Pancreas (tissue), 10 donors: ENCODE measurements at regions not wholly inside any gene's neighbourhood (a gene's known extent, or its start where the extent isn't known, plus 50 kb on each side); places are given as distances from the start of the nearest gene placed in this dataset.

ENCODE experiments used
- ATAC-seq, 4 donors: fragments of 200-7000 bp; cut with Tn5 transposase; one replicate each; pipeline versions ENCODE4 v1.8.0 to v1.9.1; 2020; ENCODE audit warnings: mild to moderate bottlenecking in 4 of 4, moderate library complexity in 4 of 4
- DNase-seq, 6 donors: peaks; one replicate each; pipeline ENCODE4 v3.0.0-alpha.2; 2020
- FAIRE-seq: peaks from 2 replicates; lab custom pipeline; 2012; peaks lifted over from hg19 to GRCh38; lab: Jason Lieb, UNC
- H3K27ac ChIP-seq, 4 donors: fragments of 200-600 bp; sonication (generic); 1 replicate in 3 of 4; 2 replicates in 1 of 4; pipeline versions ENCODE4 v1.5.0 to v1.8.0; 2020
- H3K27me3 ChIP-seq, 4 donors: fragments of 200-600 bp; one replicate each; pipeline ENCODE4 v1.8.0; 2021
- H3K36me3 ChIP-seq, 3 donors: fragments of 200-600 bp; sonication (generic) in 1 of 3; one replicate each; pipeline versions ENCODE4 v1.5.0 to v1.8.0; 2020 to 2021
- H3K4me1 ChIP-seq, 3 donors: fragments of 200-600 bp; one replicate each; pipeline ENCODE4 v1.8.0; 2021
- H3K4me3 ChIP-seq, 4 donors: fragments of 200-600 bp; sonication (generic) in 2 of 4; one replicate each; pipeline versions ENCODE4 v1.5.0 to v1.8.0; 2020 to 2021
- H3K9me3 ChIP-seq, 4 donors: fragments of 200-600 bp; one replicate each; pipeline ENCODE4 v1.8.0; 2021
- WGBS, 2 donors: extraction: QIAGEN DNeasy Blood & Tissue Kit; methylation state at CpG; one replicate each; pipeline ENCODE4 v1.1.7; 2013; 5-methylcytosine and 5-hydroxymethylcytosine counted together
- intact Hi-C, 3 donors: fragments of 100-400 bp; cut with DNase I; formaldehyde crosslinking; loops; one replicate each; pipeline versions ENCODE4 v1.11.1 to v1.14.2; 2022
- TF ChIP-seq, protein P1 (sequence below), 4 donors: fragments of 200-600 bp; sonication (generic) in 3 of 4; IDR thresholded peaks; one replicate each; pipeline versions ENCODE4 v1.5.0 to v1.8.0; 2021; ENCODE audit warnings: antibody characterized with exemption in 4 of 4
- donor health status: healthy with polysubstance abuse.
- donor health status: DM: no; HTN: no; CAD: no; lungs with moderate emphysema.
- donor health status: DM: no; HTN: no; CAD: no.
- donor health status: control.
- donor health status: control.
- donor health status: Bipolar disorder and iron deficiency.
- donor health status: DM: yes; HTN: yes; CAD: no.
- donor health status: DM: no; HTN: no; CAD: no.
- donor health status: DM: no; HTN: no; CAD: no.
- donor health status: DM: yes; HTN: yes; CAD: no.

DNA sequence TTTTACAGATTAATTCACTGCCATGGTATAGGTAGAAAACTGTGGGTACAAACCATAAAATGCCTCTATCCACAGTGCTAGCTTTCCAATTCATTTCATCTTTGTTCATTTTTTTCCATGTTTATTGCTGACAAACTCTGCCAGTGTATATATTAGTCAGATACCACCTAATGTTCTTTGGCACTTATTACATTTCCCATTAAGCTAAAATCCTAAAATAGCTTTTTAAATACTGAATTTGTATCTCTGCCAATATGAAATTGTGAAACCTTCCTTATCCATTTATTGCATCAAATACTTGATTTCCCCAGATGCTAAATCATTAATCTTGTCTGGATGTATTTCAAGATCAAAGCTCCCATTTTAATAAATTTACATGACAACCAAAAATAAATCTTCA is 150.1 kb upstream of the FSCB start:
- intact Hi-C loops: no loop called here
- ATAC-seq (no peak), FAIRE-seq (no peak), DNase-seq (no peak)
- Histone ChIP-seq H3K36me3 (no peaks in the 10 kb centered on the region), H3K9me3 (no peaks in the 10 kb centered on the region), H3K4me1 (no peaks in the 10 kb centered on the region), H3K4me3 (no peak overlapping the region), H3K27me3 (no peaks in the 10 kb centered on the region), H3K27ac (no peak overlapping the region)
- TF ChIP-seq, protein P1, sequence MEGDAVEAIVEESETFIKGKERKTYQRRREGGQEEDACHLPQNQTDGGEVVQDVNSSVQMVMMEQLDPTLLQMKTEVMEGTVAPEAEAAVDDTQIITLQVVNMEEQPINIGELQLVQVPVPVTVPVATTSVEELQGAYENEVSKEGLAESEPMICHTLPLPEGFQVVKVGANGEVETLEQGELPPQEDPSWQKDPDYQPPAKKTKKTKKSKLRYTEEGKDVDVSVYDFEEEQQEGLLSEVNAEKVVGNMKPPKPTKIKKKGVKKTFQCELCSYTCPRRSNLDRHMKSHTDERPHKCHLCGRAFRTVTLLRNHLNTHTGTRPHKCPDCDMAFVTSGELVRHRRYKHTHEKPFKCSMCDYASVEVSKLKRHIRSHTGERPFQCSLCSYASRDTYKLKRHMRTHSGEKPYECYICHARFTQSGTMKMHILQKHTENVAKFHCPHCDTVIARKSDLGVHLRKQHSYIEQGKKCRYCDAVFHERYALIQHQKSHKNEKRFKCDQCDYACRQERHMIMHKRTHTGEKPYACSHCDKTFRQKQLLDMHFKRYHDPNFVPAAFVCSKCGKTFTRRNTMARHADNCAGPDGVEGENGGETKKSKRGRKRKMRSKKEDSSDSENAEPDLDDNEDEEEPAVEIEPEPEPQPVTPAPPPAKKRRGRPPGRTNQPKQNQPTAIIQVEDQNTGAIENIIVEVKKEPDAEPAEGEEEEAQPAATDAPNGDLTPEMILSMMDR (IDR thresholded peaks at IDR 0.05): no peak

DNA sequence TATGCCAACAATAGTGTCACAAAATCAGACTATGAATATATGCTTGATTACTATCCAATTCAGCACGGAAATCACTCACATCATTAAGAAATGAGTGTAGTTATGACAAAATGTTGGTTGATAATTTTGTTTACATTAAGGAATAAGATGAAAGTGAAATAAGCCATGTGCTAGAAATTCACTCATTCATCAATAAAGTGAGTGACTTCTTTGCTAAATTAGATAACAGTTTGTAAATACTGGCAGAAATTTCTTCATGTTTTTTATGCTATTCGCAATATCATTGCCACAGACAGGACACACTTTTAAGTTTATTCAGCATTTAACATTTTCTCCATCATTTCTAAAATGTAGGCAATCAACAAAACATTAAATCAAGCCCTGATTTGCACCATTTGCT is 147.5 kb upstream of the FSCB start:
- Histone ChIP-seq H3K27me3 (no peaks in the 10 kb centered on the region), H3K27ac (no peak overlapping the region), H3K4me1 (no peaks in the 10 kb centered on the region), H3K4me3 (no peak overlapping the region), H3K36me3 (no peaks in the 10 kb centered on the region), H3K9me3 (no peaks in the 10 kb centered on the region)
- DNase-seq: no peak
- WGBS, 2 donors: 51 to 59% methylated on average over 2 of the region's 2 CpGs
- intact Hi-C loops: no loop called here
- FAIRE-seq: no peak
- ATAC-seq: no peak
- TF ChIP-seq, protein P1 (IDR thresholded peaks at IDR 0.05): no peak

DNA sequence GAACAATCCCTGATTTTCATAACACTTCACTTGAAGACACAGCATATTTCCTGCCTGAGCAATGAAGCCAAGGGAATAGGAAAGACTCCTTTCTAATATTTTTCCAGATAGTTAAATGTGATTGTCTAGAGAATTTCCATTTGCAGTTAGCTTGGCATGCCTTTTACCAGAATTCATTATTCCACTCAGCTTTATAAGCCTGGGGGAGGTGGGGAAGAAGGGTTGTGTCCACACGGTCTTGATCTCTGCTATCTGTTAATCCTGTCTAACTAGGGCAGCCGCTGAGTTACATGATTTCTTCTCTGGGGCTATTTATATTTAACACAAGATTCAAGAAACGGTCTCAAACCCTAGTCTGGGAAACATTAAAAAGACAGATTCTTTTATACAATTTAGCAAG is 146.6 kb upstream of the FSCB start:
- no peak overlapping the region for H3K4me3 ChIP-seq
- 62 to 70% methylated on average over 3 of the region's 3 CpGs for WGBS, 2 donors
- TF ChIP-seq, protein P1 (IDR thresholded peaks at IDR 0.05): no peak
- FAIRE-seq (no peak), ATAC-seq (no peak), DNase-seq (no peak)
- H3K4me1 ChIP-seq: no peaks in the 10 kb centered on the region
- H3K9me3 ChIP-seq: no peaks in the 10 kb centered on the region
- no peaks in the 10 kb centered on the region for H3K27me3 ChIP-seq
- H3K36me3 ChIP-seq: no peaks in the 10 kb centered on the region
- H3K27ac ChIP-seq: no peak overlapping the region
- intact Hi-C loops: no loop called here

DNA sequence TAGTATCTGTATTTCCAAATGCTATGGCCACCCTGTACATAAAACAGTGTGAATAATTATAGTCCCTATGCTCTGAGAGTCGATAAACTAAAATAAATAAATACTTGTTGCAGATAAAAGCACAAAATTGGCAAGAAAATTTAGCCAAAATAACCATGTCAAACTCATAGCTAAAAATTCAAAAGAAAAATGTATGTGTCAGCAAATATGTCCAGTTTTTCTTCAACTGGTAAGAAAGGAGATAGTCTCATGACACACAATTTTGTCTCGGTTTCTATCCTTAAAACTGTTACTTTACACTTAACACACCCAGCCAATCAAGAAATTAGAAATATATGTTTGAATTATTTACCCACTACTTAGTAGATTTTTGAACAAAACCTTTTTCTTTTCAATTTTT is 145.6 kb upstream of the FSCB start:
- H3K36me3 ChIP-seq: no peaks in the 10 kb centered on the region
- TF ChIP-seq, protein P1 (IDR thresholded peaks at IDR 0.05): no peak
- intact Hi-C loops: no loop called here
- H3K9me3 ChIP-seq: no peaks in the 10 kb centered on the region
- ATAC-seq: no peak
- DNase-seq: no peak
- FAIRE-seq: no peak
- no peaks in the 10 kb centered on the region for H3K27me3 ChIP-seq
- H3K27ac ChIP-seq: no peak overlapping the region
- no peak overlapping the region for H3K4me3 ChIP-seq
- WGBS, 2 donors: 36 to 53% methylated on average over 2 of the region's 2 CpGs
- no peaks in the 10 kb centered on the region for H3K4me1 ChIP-seq

DNA sequence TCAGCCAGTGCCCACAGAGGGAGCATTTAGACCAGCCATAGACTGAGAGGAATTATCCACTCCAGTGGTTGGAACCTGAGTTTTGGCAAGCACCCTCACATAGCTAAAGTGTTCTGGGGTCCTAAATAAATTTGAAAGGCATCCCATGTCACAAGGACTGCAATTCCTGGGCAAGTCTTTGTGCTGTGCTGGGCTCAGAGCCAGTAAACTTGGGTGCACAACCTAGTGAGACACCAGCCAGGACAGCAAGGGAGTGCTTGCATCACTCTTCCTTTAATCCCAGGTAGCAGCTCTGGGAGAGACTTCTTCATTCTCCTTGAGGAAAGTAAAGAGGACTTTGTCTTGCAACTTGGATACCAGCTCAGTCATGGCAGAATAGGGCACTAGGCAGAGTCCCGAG is 142.0 kb upstream of the FSCB start:
- H3K4me1 ChIP-seq: no peaks in the 10 kb centered on the region

More for the DNA sequence above, 142.0 kb upstream of the FSCB start:
- Histone ChIP-seq H3K36me3 (no peaks in the 10 kb centered on the region), H3K9me3 (no peaks in the 10 kb centered on the region), H3K4me3 (no peak overlapping the region), H3K27me3 (no peaks in the 10 kb centered on the region), H3K27ac (no peak overlapping the region)
- no peak for ATAC-seq
- TF ChIP-seq, protein P1 (IDR thresholded peaks at IDR 0.05): no peak
- FAIRE-seq: no peak
- intact Hi-C loops: no loop called here
- WGBS, 2 donors: 73 to 82% methylated on average over 1 of the region's 1 CpG
- DNase-seq: no peak
